Cerebellar cortex (tissue), 1 donor: ENCODE measurements at regions not wholly inside any gene's neighbourhood (a gene's known extent, or its start where the extent isn't known, plus 50 kb on each side); places are given as distances from the start of the nearest gene placed in this dataset.
"Not testable (repeated sequence)": the region's sequence is repeated elsewhere in the genome, so short reads cannot be mapped to it uniquely, and the experiment has no call there.

Experiments used
- DNase-seq: peaks from one replicate; pipeline ENCODE4 v3.0.0-alpha.2; 2015; ENCODE audit warnings: low spot score

- DNase-seq: no peak
Measured at GRCh38 chr4:159828687-159829086, 725.8 kb downstream of the RAPGEF2 start.

GRCh38 chr4:159829184-159829583, 726.3 kb downstream of the RAPGEF2 start:
- no peak for DNase-seq

GRCh38 chr4:159837071-159837470, 734.2 kb downstream of the RAPGEF2 start:
- DNase-seq: no peak

GRCh38 chr4:159855731-159856130, 752.9 kb downstream of the RAPGEF2 start:
- DNase-seq: no peak

- no peak for DNase-seq
Measured at GRCh38 chr4:159856451-159856850, 753.6 kb downstream of the RAPGEF2 start.

- no peak for DNase-seq
Measured at GRCh38 chr4:159859656-159860148, 756.8 kb downstream of the RAPGEF2 start.

GRCh38 chr4:159860945-159861344, 758.1 kb downstream of the RAPGEF2 start:
- DNase-seq: no peak

- no peak for DNase-seq
Measured at GRCh38 chr4:159864337-159864736, 761.5 kb downstream of the RAPGEF2 start.

- DNase-seq: no peak
Measured at GRCh38 chr4:159867673-159868072, 764.8 kb downstream of the RAPGEF2 start.

GRCh38 chr4:159868936-159869335, 766.1 kb downstream of the RAPGEF2 start:
- DNase-seq: not testable (repeated sequence)

GRCh38 chr4:159871141-159871540, 768.3 kb downstream of the RAPGEF2 start:
- DNase-seq: no peak

- no peak for DNase-seq
Measured at GRCh38 chr4:159881158-159881557, 778.3 kb downstream of the RAPGEF2 start.

- DNase-seq: no peak
Measured at GRCh38 chr4:159884989-159885388, 782.1 kb downstream of the RAPGEF2 start.

GRCh38 chr4:159899596-159899995, 796.7 kb downstream of the RAPGEF2 start:
- DNase-seq: no peak

GRCh38 chr4:159900562-159900961, 797.7 kb downstream of the RAPGEF2 start:
- no peak for DNase-seq

- no peak for DNase-seq
Measured at GRCh38 chr4:159902648-159903047, 799.8 kb downstream of the RAPGEF2 start.

GRCh38 chr4:159904906-159905305, 802.0 kb downstream of the RAPGEF2 start:
- DNase-seq: no peak

- DNase-seq: no peak
Measured at GRCh38 chr4:159906051-159906450, 803.2 kb downstream of the RAPGEF2 start.

GRCh38 chr4:159906517-159906916, 803.6 kb downstream of the RAPGEF2 start:
- no peak for DNase-seq

GRCh38 chr4:159910721-159911120, 807.8 kb downstream of the RAPGEF2 start:
- no peak for DNase-seq

- DNase-seq: no peak
Measured at GRCh38 chr4:159922119-159922518, 819.2 kb downstream of the RAPGEF2 start.

- DNase-seq: no peak
Measured at GRCh38 chr4:159925770-159926169, 822.9 kb downstream of the RAPGEF2 start.

GRCh38 chr4:159926871-159927270, 824.0 kb downstream of the RAPGEF2 start:
- DNase-seq: no peak

GRCh38 chr4:159927781-159928180, 824.9 kb downstream of the RAPGEF2 start:
- DNase-seq: no peak

GRCh38 chr4:159934602-159935001, 831.7 kb downstream of the RAPGEF2 start:
- not testable (repeated sequence) for DNase-seq
